ENCODE measurements at regions not wholly inside any gene's neighbourhood (a gene's known extent, or its start where the extent isn't known, plus 50 kb on each side); places are given as distances from the start of the nearest gene placed in this dataset.

- Histone ChIP-seq H3K27me3 (no peaks in the 10 kb centered on the region), H3K27ac (no peak overlapping the region), H3K4me3 (no peak overlapping the region), H3K4me1 (no peaks in the 10 kb centered on the region), H3K36me3 (no peaks in the 10 kb centered on the region), H3K9me3 (no peaks in the 10 kb centered on the region)
- intact Hi-C loops (cut with DNase I) = no loop called here
- TF ChIP-seq CTCF (IDR thresholded peaks at IDR 0.05) (no peak), POLR2AphosphoS5 (IDR thresholded peaks at IDR 0.05; ENCODE audit: insufficient read depth in 1 of 2, low read depth in 1 of 2) (no peak), POLR2A (IDR thresholded peaks at IDR 0.05) (no peak)
- DNase-seq (ENCODE audit: extremely low spot score in 2 of 2) = no peak
Observed at GRCh38 chr4:57504797-57505530, 394.8 kb upstream of the IGFBP7 start.

GRCh38 chr4:57504139-57504538 lies 394.0 kb upstream of the IGFBP7 start:
- Histone ChIP-seq H3K4me1 (no peaks in the 10 kb centered on the region), H3K4me3 (no peak overlapping the region), H3K27ac (no peak overlapping the region), H3K9me3 (no peaks in the 10 kb centered on the region), H3K27me3 (no peaks in the 10 kb centered on the region), H3K36me3 (no peaks in the 10 kb centered on the region)
- TF ChIP-seq POLR2AphosphoS5 (IDR thresholded peaks at IDR 0.05; ENCODE audit: insufficient read depth in 1 of 2, low read depth in 1 of 2) = no peak
- TF ChIP-seq POLR2A (IDR thresholded peaks at IDR 0.05) = no peak
- TF ChIP-seq CTCF (IDR thresholded peaks at IDR 0.05) = no peak
- no peak for DNase-seq (ENCODE audit: extremely low spot score in 2 of 2)
- intact Hi-C loops (cut with DNase I) = no loop called here

- no peaks in the 10 kb centered on the region for H3K9me3 ChIP-seq
- H3K27me3 ChIP-seq = no peaks in the 10 kb centered on the region
- H3K4me3 ChIP-seq = no peak overlapping the region
- no peak overlapping the region for H3K27ac ChIP-seq
- DNase-seq (ENCODE audit: extremely low spot score in 2 of 2) = no peak
- no peaks in the 10 kb centered on the region for H3K36me3 ChIP-seq
- no peak for TF ChIP-seq CTCF (IDR thresholded peaks at IDR 0.05)
- TF ChIP-seq POLR2AphosphoS5 (IDR thresholded peaks at IDR 0.05; ENCODE audit: insufficient read depth in 1 of 2, low read depth in 1 of 2) = peak in 1 of 2 donors; percentile 13
- intact Hi-C loops (cut with DNase I) = no loop called here
- H3K4me1 ChIP-seq = no peaks in the 10 kb centered on the region
Observed at GRCh38 chr4:57501720-57502119, 391.5 kb upstream of the IGFBP7 start.

- Histone ChIP-seq H3K27ac (no peak overlapping the region), H3K36me3 (no peaks in the 10 kb centered on the region), H3K27me3 (no peaks in the 10 kb centered on the region), H3K4me1 (no peaks in the 10 kb centered on the region), H3K4me3 (no peak overlapping the region), H3K9me3 (no peaks in the 10 kb centered on the region)
- intact Hi-C loops (cut with DNase I) = no loop called here
- no peak for DNase-seq (ENCODE audit: extremely low spot score in 2 of 2)
- no peak for TF ChIP-seq CTCF (IDR thresholded peaks at IDR 0.05)
- no peak for TF ChIP-seq POLR2AphosphoS5 (IDR thresholded peaks at IDR 0.05; ENCODE audit: insufficient read depth in 1 of 2, low read depth in 1 of 2)
- TF ChIP-seq POLR2A (IDR thresholded peaks at IDR 0.05) = no peak
Observed at GRCh38 chr4:57499786-57500185, 389.6 kb upstream of the IGFBP7 start.

GRCh38 chr4:57498251-57498650 lies 388.1 kb upstream of the IGFBP7 start:
- no peaks in the 10 kb centered on the region for H3K36me3 ChIP-seq
- no peak for DNase-seq (ENCODE audit: extremely low spot score in 2 of 2)
- TF ChIP-seq POLR2A (IDR thresholded peaks at IDR 0.05) (no peak), CTCF (IDR thresholded peaks at IDR 0.05) (no peak), POLR2AphosphoS5 (IDR thresholded peaks at IDR 0.05; ENCODE audit: insufficient read depth in 1 of 2, low read depth in 1 of 2) (no peak)
- H3K4me3 ChIP-seq = no peak overlapping the region
- no peak overlapping the region for H3K27ac ChIP-seq
- no peaks in the 10 kb centered on the region for H3K27me3 ChIP-seq
- intact Hi-C loops (cut with DNase I) = no loop called here
- no peaks in the 10 kb centered on the region for H3K4me1 ChIP-seq
- H3K9me3 ChIP-seq = no peaks in the 10 kb centered on the region
